Endodermal cell (in vitro differentiated cells): ENCODE measurements at regions not wholly inside any gene's neighbourhood (a gene's known extent, or its start where the extent isn't known, plus 50 kb on each side); places are given as distances from the start of the nearest gene placed in this dataset.

Source experiments
- DNase-seq: peaks from one replicate; pipeline ENCODE4 v3.0.0-alpha.2; 2017
- H3K27ac ChIP-seq: 2 replicates; pipeline ENCODE4 v1.5.1; 2013; ENCODE audit warnings: mild to moderate bottlenecking, low read depth, low read length, moderate library complexity
- H3K27me3 ChIP-seq: 2 replicates; pipeline ENCODE4 v1.6.1; 2013; ENCODE audit warnings: mild to moderate bottlenecking, low read length, moderate library complexity; ENCODE audit not compliant: insufficient read depth, control insufficient read depth, poor library complexity, severe bottlenecking
- H3K36me3 ChIP-seq: 2 replicates; pipeline ENCODE4 v1.7.0; 2013; ENCODE audit warnings: mild to moderate bottlenecking, low read length, moderate library complexity; ENCODE audit not compliant: control insufficient read depth, insufficient read depth
- H3K4me1 ChIP-seq: one replicate; pipeline ENCODE4 v1.7.0; 2013; ENCODE audit warnings: low read length; ENCODE audit not compliant: control insufficient read depth, insufficient read depth
- H3K4me3 ChIP-seq: 2 replicates; pipeline ENCODE4 v1.5.1; 2013; ENCODE audit warnings: mild to moderate bottlenecking, low read length, moderate library complexity
- H3K9ac ChIP-seq: 2 replicates; pipeline ENCODE4 v1.6.1; 2013; ENCODE audit warnings: mild to moderate bottlenecking, low read length, moderate library complexity; ENCODE audit not compliant: poor library complexity, severe bottlenecking; ENCODE audit errors: extremely low read depth
- H3K9me3 ChIP-seq: 2 replicates; pipeline ENCODE4 v1.6.1; 2013; ENCODE audit warnings: mild to moderate bottlenecking, low read length, moderate library complexity; ENCODE audit not compliant: control insufficient read depth
- H3K27ac Mint-ChIP-seq: 2 replicates; pipeline ENCODE4 v1.8.0; 2020; ENCODE audit warnings: mixed read lengths
- H3K27me3 Mint-ChIP-seq: 2 replicates; pipeline ENCODE4 v1.8.0; 2021; ENCODE audit warnings: mild to moderate bottlenecking, mixed read lengths; ENCODE audit not compliant: insufficient read depth
- H3K36me3 Mint-ChIP-seq: 2 replicates; pipeline ENCODE4 v1.8.0; 2020; ENCODE audit warnings: low read depth, mixed read lengths
- H3K4me1 Mint-ChIP-seq: 2 replicates; pipeline ENCODE4 v1.8.0; 2020; ENCODE audit warnings: mixed read lengths
- H3K4me3 Mint-ChIP-seq: 2 replicates; pipeline ENCODE4 v1.8.0; 2020; ENCODE audit warnings: mild to moderate bottlenecking, moderate library complexity, mixed read lengths
- H3K9me3 Mint-ChIP-seq: 2 replicates; pipeline ENCODE4 v1.8.0; 2020; ENCODE audit warnings: mild to moderate bottlenecking, mixed read lengths
- WGBS, 2 experiments: methylation state at CpG; one replicate each; pipeline versions ENCODE4 v1.1.5 to v1.1.7; 2013; ENCODE audit warnings: missing lambda C conversion rate in 2 of 2, mixed read lengths in 1 of 2; ENCODE audit not compliant: insufficient coverage in 1 of 2, insufficient read length in 1 of 2; 5-methylcytosine and 5-hydroxymethylcytosine counted together
- TF ChIP-seq, protein P1 (sequence below): fragments of 200-600 bp; sonication (generic); conservative IDR thresholded peaks from 2 replicates; pipeline ENCODE4 v1.5.0; 2021; ENCODE audit warnings: antibody characterized with exemption, mild to moderate bottlenecking

DNA sequence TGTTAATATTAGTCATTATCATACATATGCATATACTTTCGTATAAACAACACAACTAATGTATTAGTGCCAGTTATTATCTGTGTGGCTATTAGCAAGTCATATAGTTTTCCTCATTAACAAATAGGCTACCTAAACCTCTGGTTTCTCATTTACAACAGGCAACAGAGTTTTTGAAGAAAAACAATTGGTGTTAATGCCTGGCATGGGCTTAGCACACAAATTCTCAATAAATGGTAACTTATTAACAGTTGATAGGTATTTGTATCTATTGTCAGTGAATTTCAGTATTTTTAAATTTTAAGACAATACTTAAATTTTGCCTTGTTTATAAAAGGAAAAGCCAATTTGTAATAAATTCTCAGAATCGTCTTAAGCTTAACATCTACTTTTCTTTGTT is 182.5 kb downstream of the PMAIP1 start:
- 67% methylated on average over 1 of the region's 2 CpGs; no CpG with 5 or more reads in 1 of the 2 experiments for WGBS, 2 experiments
- no peaks in the 10 kb centered on the region for H3K4me1 ChIP-seq
- TF ChIP-seq, protein P1, sequence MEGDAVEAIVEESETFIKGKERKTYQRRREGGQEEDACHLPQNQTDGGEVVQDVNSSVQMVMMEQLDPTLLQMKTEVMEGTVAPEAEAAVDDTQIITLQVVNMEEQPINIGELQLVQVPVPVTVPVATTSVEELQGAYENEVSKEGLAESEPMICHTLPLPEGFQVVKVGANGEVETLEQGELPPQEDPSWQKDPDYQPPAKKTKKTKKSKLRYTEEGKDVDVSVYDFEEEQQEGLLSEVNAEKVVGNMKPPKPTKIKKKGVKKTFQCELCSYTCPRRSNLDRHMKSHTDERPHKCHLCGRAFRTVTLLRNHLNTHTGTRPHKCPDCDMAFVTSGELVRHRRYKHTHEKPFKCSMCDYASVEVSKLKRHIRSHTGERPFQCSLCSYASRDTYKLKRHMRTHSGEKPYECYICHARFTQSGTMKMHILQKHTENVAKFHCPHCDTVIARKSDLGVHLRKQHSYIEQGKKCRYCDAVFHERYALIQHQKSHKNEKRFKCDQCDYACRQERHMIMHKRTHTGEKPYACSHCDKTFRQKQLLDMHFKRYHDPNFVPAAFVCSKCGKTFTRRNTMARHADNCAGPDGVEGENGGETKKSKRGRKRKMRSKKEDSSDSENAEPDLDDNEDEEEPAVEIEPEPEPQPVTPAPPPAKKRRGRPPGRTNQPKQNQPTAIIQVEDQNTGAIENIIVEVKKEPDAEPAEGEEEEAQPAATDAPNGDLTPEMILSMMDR, result no peak
- H3K27ac Mint-ChIP-seq, result peak overlapping the region; percentile 82
- H3K9ac ChIP-seq, result no peak overlapping the region
- peaks cover 8% of the 10 kb centered on the region for H3K4me1 Mint-ChIP-seq
- peaks cover 6% of the 10 kb centered on the region for H3K9me3 Mint-ChIP-seq
- H3K36me3 ChIP-seq, result no peaks in the 10 kb centered on the region
- H3K27ac ChIP-seq, result no peak overlapping the region
- H3K27me3 Mint-ChIP-seq, result peaks cover 2% of the 10 kb centered on the region
- no peaks in the 10 kb centered on the region for H3K27me3 ChIP-seq
- no peak for DNase-seq
- no peaks in the 10 kb centered on the region for H3K9me3 ChIP-seq
- peak overlapping the region; percentile 57 for H3K4me3 ChIP-seq
- no peak overlapping the region for H3K4me3 Mint-ChIP-seq
- no peaks in the 10 kb centered on the region for H3K36me3 Mint-ChIP-seq

DNA sequence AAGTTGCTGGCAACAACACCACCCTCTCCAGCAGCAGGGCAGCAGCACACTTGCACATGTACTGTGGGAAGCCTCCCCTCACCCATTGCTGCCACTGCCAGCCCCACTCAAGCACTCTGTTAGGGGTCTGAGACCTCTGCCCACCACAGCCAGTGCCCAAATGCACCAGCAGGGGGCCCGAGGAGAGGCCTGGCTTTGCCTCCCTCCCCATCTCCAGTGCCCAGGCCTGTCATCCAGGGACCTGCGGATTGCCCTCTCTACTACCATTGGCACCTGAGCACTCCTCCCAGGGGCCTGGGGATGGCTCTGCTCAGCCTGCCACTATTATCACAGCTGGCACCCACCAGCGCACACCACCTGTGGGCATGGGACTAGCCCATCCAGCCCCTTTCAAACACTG is 175.7 kb downstream of the PMAIP1 start:
- no peak overlapping the region for H3K27ac ChIP-seq
- H3K27me3 ChIP-seq, result no peaks in the 10 kb centered on the region
- Mint-ChIP-seq H3K4me3 (no peak overlapping the region), H3K4me1 (no peaks in the 10 kb centered on the region), H3K27ac (no peak overlapping the region), H3K36me3 (peaks cover 9% of the 10 kb centered on the region), H3K27me3 (peaks cover 2% of the 10 kb centered on the region), H3K9me3 (peaks cover 40% of the 10 kb centered on the region)
- no peaks in the 10 kb centered on the region for H3K36me3 ChIP-seq
- H3K9me3 ChIP-seq, result peaks cover 26% of the 10 kb centered on the region
- TF ChIP-seq, protein P1, result peak; percentile 52
- no peak for DNase-seq
- 89 to 100% methylated on average over 2 to 3 of the region's 3 CpGs for WGBS, 2 experiments
- no peak overlapping the region for H3K9ac ChIP-seq
- H3K4me3 ChIP-seq, result no peak overlapping the region
- no peaks in the 10 kb centered on the region for H3K4me1 ChIP-seq

GRCh38 chr18:60070631-60071030 is 170.8 kb downstream of the PMAIP1 start:
- WGBS, 2 experiments, result 89 to 97% methylated on average over 3 of the region's 3 CpGs
- Mint-ChIP-seq H3K9me3 (peaks cover 28% of the 10 kb centered on the region), H3K27me3 (no peaks in the 10 kb centered on the region), H3K36me3 (peaks cover 14% of the 10 kb centered on the region), H3K27ac (no peak overlapping the region), H3K4me1 (peaks cover 21% of the 10 kb centered on the region), H3K4me3 (no peak overlapping the region)
- no peaks in the 10 kb centered on the region for H3K27me3 ChIP-seq
- no peak for DNase-seq
- no peaks in the 10 kb centered on the region for H3K4me1 ChIP-seq
- H3K9ac ChIP-seq, result no peak overlapping the region
- H3K27ac ChIP-seq, result no peak overlapping the region
- peaks cover 24% of the 10 kb centered on the region for H3K9me3 ChIP-seq
- TF ChIP-seq, protein P1, result no peak
- no peak overlapping the region for H3K4me3 ChIP-seq
- no peaks in the 10 kb centered on the region for H3K36me3 ChIP-seq
